NCI-H524 (cell line): ENCODE measurements at regions not wholly inside any gene's neighbourhood (a gene's known extent, or its start where the extent isn't known, plus 50 kb on each side); places are given as distances from the start of the nearest gene placed in this dataset.
A peak's percentile ranks its signal among the peaks of the same experiment; 100 is the strongest.

Experiments
- DNase-seq, 2 experiments: peaks; one replicate each; lab custom pipeline; 2025; lab: John Stamatoyannopoulos, UW

DNA sequence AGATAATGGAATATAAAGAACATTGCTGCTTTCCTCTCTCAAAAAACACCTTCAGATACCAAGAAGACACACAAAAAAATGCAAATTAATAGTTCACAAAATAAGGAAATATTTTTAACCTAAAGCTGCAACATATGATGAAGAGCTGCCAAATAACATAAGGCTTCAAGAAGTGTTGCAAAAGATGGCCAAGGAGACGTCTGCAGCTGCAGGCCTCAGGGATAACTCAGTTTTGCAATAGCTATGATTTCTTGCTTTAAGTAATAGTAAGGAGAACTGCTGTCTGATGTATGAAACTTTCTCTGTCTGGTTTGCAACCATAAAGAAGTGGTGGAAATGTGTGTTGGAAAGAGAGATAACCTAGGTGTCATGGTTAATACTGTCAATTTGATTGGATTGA is 1237.5 kb downstream of the MRPL39 start:
- no peak for DNase-seq

GRCh38 chr21:24369278-24369677 is 1238.0 kb downstream of the MRPL39 start:
- no peak for DNase-seq

- no peak for DNase-seq
These were observed 1239.3 kb downstream of the MRPL39 start for GRCh38 chr21:24367936-24368335.

DNA sequence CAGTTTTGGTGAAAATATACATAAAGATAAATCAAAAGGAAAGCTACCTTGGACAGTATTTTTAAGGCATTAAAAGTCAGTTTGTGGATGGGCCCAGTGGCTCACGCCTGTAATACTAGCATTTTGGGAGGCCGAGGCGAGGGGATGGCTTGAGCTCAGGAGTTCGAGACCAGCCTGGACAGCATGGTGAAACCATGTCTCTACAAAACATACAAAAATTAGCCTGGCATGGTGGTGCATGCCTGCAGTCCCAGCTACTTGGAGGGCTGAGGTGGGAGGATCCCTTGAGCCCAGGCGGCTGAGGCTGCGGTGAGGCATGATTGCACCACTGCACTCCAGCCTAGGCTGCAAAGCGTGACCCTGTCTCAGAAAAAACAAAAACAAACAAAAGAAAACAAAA is 1253.8 kb downstream of the MRPL39 start:
- no peak for DNase-seq

DNA sequence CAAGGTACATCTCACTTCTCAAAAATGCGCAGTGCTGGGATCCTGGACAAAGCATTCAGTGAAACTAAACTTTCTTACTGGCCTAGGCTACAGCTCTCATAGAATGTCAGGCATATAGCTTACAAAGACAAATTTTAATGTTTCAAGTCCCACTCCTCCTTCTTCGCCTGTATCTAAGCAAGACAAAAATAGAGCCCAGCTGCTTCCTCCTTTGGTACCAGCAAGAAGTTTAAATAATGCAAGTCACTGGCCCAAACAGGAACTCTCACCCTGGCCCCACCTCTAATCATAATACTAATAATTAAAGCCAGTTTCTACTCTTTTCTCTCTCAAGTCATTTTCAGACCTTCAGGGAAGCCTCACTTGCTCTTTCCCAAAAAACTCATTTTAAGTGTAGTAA is 1267.9 kb downstream of the MRPL39 start:
- no peak for DNase-seq

DNA sequence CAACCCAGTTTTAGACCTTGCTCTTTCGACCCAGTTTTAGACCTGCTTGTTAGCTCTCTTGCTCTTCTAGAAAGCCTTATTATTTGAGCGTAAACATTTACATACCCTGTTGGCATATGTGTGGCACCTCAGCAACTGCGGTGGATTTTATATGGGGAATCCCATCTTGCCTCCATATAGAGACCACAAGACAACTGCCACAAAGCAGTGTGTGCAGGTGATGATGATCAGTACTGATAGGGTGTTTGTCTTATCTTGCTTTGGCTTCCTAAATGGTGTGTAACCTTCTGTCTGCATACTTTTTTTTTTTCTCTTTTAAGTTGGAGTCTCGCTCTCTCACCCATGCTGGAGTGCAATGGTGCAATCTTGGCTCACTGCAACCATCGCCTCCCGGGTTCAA is 1270.8 kb downstream of the MRPL39 start:
- no peak for DNase-seq

DNA sequence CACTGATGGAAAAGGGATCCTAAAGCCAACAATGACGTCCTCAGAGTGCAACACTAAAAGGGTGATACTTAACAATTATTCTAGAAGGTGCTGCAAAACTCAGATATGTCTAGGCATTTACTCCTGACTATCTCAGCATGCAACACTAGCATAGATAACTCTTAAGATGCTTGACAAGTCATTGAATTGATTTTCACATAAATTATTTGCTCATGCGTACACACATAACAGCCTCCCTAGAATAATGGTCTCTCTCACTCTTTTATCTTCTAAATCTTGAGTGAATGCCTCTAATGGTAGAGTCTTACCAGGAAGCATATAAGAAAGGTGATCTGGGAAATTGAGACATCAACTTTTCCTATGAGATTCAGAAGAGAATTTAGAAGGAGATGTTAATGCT is 1283.7 kb downstream of the MRPL39 start:
- no peak for DNase-seq

- no peak for DNase-seq
These were observed 1290.9 kb downstream of the MRPL39 start for GRCh38 chr21:24316277-24316922.

DNA sequence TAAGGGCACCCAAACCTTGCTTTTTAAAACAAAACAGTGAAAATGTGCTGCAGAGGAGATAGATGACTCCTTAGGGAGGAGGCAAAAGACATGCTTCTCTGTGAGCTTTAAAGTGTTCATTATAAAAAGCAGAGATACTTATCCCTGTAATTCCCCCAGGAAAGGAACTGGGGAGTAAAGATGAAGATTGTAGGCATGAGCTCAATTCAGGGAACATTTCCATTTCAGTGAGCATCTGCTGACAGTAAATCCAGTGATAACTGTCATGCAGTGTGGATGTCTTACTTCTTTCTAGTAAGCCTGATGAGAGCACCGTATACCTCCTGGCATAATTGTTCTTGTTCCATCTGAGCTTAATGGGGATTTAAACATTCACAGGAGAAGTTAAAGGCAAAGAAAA is 1296.5 kb downstream of the MRPL39 start:
- DNase-seq = no peak

DNA sequence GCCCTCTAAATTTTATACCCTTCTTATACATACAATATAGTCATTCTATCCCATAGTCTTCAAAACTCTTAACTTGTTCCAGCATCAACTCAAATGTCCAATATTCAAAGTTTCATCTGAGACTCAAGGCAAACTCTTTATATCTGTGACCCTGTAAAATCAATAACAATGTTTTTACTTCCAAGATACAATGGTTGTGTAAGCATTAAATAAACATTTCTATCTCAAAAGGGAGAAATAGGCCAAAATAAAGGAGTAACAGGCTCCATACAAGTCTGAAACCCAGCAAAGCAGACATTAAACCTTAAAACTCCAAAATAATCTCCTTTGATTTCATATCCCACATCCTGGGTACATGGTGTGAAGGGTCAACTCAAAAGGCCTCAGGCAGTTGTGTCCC is 1299.1 kb downstream of the MRPL39 start:
- DNase-seq = no peak

- no peak for DNase-seq
These were observed 1304.9 kb downstream of the MRPL39 start for GRCh38 chr21:24302400-24302799.

GRCh38 chr21:24298040-24298439 is 1309.2 kb downstream of the MRPL39 start:
- DNase-seq = no peak

DNA sequence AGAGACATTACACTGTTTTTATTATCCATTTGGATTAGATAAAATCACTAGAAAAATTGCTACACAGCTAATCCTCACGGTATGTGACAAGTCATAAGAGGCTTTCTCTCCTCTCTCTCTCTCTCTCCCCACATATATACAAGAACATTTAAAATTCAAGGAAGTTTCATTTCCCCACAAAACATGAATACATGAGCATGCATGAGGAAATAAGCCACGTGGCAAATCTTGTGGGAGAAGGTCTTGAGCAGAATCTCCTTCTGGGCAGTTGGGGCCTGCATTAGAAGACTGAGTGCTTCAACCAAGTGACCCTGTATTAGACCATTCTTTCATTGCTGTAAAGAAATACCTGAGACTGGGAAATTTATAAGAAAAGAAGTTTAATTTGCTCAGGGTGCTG is 1313.1 kb downstream of the MRPL39 start:
- no peak for DNase-seq

GRCh38 chr21:24290151-24290833 is 1317.0 kb downstream of the MRPL39 start:
- peak in 1 of 2 experiments; percentile 30 for DNase-seq

DNA sequence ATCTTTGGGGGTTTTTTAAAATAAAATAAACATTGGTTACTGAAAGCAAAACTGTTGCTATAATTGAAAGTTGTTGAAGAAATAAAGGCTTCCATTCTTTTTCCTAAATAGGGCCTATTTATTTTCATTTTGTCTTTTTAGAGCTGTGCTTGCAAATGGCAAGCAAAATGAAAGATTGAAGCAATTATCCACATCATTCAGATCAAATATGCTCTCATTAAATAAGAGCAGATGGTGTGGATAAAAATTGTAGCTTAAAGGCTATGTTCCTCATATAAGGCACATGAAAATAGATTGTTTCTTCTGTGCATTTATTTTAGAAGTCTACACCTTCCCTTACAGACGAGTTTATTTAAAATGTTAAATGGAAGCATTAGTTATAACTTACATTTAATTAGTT is 1317.7 kb downstream of the MRPL39 start:
- DNase-seq = peak in 1 of 2 experiments; percentile 62

- no peak for DNase-seq
These were observed 1326.7 kb downstream of the MRPL39 start for GRCh38 chr21:24280596-24280995.

DNA sequence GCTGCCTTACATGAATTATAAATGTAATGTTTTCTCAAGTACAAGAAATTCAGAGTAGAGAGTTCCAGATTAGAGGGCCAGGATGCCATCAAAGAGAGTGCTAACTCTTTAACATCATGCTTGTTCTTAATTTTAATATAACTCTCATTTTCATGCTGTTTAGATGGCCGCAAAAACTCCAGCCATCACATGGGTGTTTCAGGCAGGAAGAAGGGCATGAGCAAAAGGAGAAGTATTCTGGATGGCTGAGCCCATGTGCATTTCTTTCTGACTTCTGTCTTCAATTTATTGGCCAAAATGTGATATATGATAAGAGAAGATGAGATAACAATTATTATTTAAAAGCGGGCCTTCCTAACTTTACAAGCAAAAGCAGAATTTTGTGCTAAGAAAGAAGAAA is 1328.6 kb downstream of the MRPL39 start:
- no peak for DNase-seq

GRCh38 chr21:24276204-24276603 is 1331.1 kb downstream of the MRPL39 start:
- peak; percentile 19 to 65 for DNase-seq

DNA sequence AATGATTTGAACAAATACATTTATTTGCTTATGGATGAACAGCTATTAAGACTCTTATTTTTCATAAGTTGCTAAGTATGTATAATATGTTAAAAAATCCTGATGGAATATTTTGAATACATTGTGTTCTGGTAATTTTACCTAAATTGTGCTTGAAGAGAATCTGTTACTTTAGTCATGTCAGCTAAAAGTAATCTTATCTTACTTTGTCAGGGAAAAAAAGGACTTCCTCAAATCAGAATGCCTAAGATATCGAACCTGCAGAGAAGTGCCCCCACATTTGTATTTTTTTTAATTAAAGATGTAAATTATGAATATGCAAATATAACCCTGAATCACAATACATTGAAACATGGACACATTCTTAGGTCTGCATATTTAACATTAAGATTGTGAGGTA is 1331.7 kb downstream of the MRPL39 start:
- no peak for DNase-seq

DNA sequence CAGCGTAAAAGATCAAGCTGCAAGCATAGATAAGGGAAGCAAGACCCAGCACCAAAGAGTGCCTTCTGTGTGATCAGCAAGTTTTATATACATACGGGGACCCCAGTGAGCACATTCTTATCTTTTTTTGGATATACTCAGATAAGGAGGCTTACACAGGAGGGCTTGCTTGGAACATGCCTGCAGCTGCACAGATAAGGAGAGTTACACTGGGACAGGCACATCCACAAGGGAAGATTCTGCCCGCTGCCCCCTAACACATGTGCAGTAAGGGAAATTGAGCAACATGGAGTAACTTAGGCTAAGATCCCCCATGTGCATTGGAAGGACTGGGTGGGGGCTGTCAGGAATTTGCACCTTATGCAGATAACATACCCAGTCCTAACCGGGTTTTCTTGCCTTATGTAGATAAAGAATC is 1334.8 kb downstream of the MRPL39 start:
- no peak for DNase-seq

GRCh38 chr21:24265987-24266386 is 1341.3 kb downstream of the MRPL39 start:
- no peak for DNase-seq

- no peak for DNase-seq
These were observed 1346.5 kb downstream of the MRPL39 start for GRCh38 chr21:24260751-24261150.

DNA sequence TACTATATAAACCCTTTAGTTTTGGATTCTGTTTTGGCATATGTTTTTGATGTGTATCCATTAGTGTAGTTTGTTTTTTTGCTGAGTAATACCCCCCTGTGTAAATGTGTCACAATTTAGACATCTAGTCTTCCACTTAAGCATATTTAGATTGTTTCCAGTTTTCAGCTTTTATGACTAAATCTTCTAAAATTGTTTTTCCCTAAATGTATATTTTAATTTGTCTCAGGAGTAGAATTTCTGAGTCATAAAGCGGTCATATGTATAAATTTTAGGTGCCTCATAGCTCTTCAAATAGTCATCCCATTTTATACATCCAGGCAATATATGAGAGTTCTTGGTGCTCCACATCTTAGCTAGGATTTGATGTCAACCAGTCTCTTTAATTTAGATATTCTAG is 1348.0 kb downstream of the MRPL39 start:
- DNase-seq = no peak

- DNase-seq = no peak
These were observed 1351.7 kb downstream of the MRPL39 start for GRCh38 chr21:24255591-24255990.
